ENCODE measurements at regions not wholly inside any gene's neighbourhood (a gene's known extent, or its start where the extent isn't known, plus 50 kb on each side); places are given as distances from the start of the nearest gene placed in this dataset.

- TF ChIP-seq CTCF (IDR thresholded peaks at IDR 0.05) (no peak), EP300 (IDR thresholded peaks at IDR 0.05) (no peak), POLR2A (IDR thresholded peaks at IDR 0.05) (no peak)
Measured at GRCh38 chr7:33710608-33711007, 194.7 kb upstream of the BMPER start.
